ENCODE measurements at regions not wholly inside any gene's neighbourhood (a gene's known extent, or its start where the extent isn't known, plus 50 kb on each side); places are given as distances from the start of the nearest gene placed in this dataset.

DNA sequence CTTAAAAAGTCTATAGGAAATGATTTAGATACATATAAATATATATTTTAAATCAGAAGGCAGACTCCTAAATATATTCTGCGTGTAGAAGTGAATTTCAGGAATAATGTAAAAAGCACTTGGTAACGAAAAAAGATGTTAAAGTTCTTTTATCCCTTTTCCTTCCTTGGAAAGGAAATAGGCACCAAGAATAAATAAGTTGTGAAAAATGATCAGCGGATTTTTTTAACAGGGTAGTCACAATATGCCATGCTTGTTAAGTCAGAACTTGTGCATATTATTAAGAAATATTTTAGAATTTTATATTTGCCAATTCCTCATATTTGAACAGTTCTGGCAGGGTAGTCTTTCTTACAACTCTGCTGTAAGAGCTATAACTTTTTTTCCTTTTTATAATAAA lies 173.8 kb downstream of the CD83 start:
- TF ChIP-seq, protein P1, sequence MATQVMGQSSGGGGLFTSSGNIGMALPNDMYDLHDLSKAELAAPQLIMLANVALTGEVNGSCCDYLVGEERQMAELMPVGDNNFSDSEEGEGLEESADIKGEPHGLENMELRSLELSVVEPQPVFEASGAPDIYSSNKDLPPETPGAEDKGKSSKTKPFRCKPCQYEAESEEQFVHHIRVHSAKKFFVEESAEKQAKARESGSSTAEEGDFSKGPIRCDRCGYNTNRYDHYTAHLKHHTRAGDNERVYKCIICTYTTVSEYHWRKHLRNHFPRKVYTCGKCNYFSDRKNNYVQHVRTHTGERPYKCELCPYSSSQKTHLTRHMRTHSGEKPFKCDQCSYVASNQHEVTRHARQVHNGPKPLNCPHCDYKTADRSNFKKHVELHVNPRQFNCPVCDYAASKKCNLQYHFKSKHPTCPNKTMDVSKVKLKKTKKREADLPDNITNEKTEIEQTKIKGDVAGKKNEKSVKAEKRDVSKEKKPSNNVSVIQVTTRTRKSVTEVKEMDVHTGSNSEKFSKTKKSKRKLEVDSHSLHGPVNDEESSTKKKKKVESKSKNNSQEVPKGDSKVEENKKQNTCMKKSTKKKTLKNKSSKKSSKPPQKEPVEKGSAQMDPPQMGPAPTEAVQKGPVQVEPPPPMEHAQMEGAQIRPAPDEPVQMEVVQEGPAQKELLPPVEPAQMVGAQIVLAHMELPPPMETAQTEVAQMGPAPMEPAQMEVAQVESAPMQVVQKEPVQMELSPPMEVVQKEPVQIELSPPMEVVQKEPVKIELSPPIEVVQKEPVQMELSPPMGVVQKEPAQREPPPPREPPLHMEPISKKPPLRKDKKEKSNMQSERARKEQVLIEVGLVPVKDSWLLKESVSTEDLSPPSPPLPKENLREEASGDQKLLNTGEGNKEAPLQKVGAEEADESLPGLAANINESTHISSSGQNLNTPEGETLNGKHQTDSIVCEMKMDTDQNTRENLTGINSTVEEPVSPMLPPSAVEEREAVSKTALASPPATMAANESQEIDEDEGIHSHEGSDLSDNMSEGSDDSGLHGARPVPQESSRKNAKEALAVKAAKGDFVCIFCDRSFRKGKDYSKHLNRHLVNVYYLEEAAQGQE (IDR thresholded peaks at IDR 0.05; ENCODE audit: insufficient read depth in 1 of 2, low read depth in 2 of 2, low read length in 2 of 2): no peak
- TF ChIP-seq POLR2AphosphoS5 (IDR thresholded peaks at IDR 0.05; ENCODE audit: low read depth, low read length): no peak
- no peak for TF ChIP-seq TAF1 (IDR thresholded peaks at IDR 0.05; ENCODE audit: borderline replicate concordance, insufficient read depth, low read length)
- TF ChIP-seq FOXP2 (optimal IDR thresholded peaks at IDR 0.05; ENCODE audit: borderline replicate concordance, extremely low read depth, extremely low read length, insufficient read depth): no peak
